HEK293 (cell line): ENCODE measurements at regions not wholly inside any gene's neighbourhood (a gene's known extent, or its start where the extent isn't known, plus 50 kb on each side); places are given as distances from the start of the nearest gene placed in this dataset.

Source experiments
- FEZF1 ChIP-seq: fragments of 450-650 bp; formaldehyde crosslinking; IDR thresholded peaks from 2 replicates; pipeline ENCODE4 v1.5.1; 2016; ENCODE audit warnings: missing biosample characterization, missing genetic modification characterization
- KLF16 ChIP-seq: fragments of 450-650 bp; formaldehyde crosslinking; IDR thresholded peaks from 2 replicates; pipeline ENCODE4 v1.5.1; 2017; ENCODE audit warnings: missing biosample characterization, missing genetic modification characterization
- SETDB1 ChIP-seq: IDR thresholded peaks from one replicate; pipeline ENCODE4 v1.6.1; 2017; ENCODE audit warnings: mild to moderate bottlenecking, low read length, moderate library complexity, mixed read lengths; ENCODE audit not compliant: insufficient read length
- TCF7L2 ChIP-seq: IDR thresholded peaks from 2 replicates; pipeline ENCODE4 v1.6.1; 2011; ENCODE audit warnings: low read depth, mild to moderate bottlenecking, inconsistent platforms, low read length, moderate library complexity, borderline replicate concordance
- TRIM28 ChIP-seq: IDR thresholded peaks from 2 replicates; pipeline ENCODE4 v1.6.1; 2011; ENCODE audit warnings: low read length, control low read depth, borderline replicate concordance
- ZFP3 ChIP-seq: fragments of 450-650 bp; formaldehyde crosslinking; IDR thresholded peaks from 2 replicates; pipeline ENCODE4 v1.5.1; 2016; ENCODE audit warnings: low read depth, missing biosample characterization, missing genetic modification characterization
- ZFP37 ChIP-seq: fragments of 450-650 bp; formaldehyde crosslinking; IDR thresholded peaks from 2 replicates; pipeline ENCODE4 v1.5.1; 2016; ENCODE audit warnings: missing biosample characterization, missing genetic modification characterization
- ZNF174 ChIP-seq: fragments of 450-650 bp; formaldehyde crosslinking; IDR thresholded peaks from 2 replicates; pipeline ENCODE4 v1.5.0; 2017; ENCODE audit warnings: missing biosample characterization, mild to moderate bottlenecking, missing genetic modification characterization
- ZNF302 ChIP-seq: fragments of 450-650 bp; formaldehyde crosslinking; IDR thresholded peaks from 2 replicates; pipeline ENCODE4 v1.5.1; 2016; ENCODE audit warnings: missing biosample characterization, missing genetic modification characterization, low read depth
- ZNF394 ChIP-seq: fragments of 450-650 bp; formaldehyde crosslinking; IDR thresholded peaks from 2 replicates; pipeline ENCODE4 v1.5.1; 2016; ENCODE audit warnings: missing biosample characterization, missing genetic modification characterization, mild to moderate bottlenecking, moderate library complexity, borderline replicate concordance
- ZNF623 ChIP-seq: fragments of 450-650 bp; formaldehyde crosslinking; IDR thresholded peaks from 2 replicates; pipeline ENCODE4 v1.5.1; 2016; ENCODE audit warnings: missing biosample characterization, missing genetic modification characterization
- TF ChIP-seq, protein P1 (sequence below): fragments of 450-650 bp; formaldehyde crosslinking; IDR thresholded peaks from 2 replicates; pipeline ENCODE4 v1.5.1; 2016; ENCODE audit warnings: missing biosample characterization, missing genetic modification characterization
- TF ChIP-seq, protein P2 (sequence below): fragments of 450-650 bp; formaldehyde crosslinking; IDR thresholded peaks from 2 replicates; pipeline ENCODE4 v1.5.1; 2016; ENCODE audit warnings: missing biosample characterization, missing genetic modification characterization

DNA sequence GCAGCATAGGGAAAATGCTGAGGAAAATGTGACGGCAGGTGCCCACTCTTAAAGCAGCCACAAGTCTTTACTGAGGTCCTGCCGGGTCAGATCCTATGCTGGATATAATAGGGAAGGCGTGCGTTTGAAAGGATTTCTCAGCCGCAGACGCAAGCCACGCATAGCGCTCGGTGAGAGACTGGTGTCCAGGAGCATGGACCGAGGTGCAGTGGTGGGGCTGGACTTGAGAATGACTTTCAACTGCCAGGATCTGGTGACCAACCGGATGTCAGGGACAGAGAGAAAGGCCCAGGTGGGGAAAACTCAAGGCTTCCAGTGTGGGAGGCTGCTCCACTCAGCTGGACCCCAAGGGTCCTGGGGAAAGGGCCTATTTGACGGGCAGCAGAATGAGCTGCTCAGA lies 74.7 kb upstream of the INSIG1 start:
- TF ChIP-seq, protein P1, sequence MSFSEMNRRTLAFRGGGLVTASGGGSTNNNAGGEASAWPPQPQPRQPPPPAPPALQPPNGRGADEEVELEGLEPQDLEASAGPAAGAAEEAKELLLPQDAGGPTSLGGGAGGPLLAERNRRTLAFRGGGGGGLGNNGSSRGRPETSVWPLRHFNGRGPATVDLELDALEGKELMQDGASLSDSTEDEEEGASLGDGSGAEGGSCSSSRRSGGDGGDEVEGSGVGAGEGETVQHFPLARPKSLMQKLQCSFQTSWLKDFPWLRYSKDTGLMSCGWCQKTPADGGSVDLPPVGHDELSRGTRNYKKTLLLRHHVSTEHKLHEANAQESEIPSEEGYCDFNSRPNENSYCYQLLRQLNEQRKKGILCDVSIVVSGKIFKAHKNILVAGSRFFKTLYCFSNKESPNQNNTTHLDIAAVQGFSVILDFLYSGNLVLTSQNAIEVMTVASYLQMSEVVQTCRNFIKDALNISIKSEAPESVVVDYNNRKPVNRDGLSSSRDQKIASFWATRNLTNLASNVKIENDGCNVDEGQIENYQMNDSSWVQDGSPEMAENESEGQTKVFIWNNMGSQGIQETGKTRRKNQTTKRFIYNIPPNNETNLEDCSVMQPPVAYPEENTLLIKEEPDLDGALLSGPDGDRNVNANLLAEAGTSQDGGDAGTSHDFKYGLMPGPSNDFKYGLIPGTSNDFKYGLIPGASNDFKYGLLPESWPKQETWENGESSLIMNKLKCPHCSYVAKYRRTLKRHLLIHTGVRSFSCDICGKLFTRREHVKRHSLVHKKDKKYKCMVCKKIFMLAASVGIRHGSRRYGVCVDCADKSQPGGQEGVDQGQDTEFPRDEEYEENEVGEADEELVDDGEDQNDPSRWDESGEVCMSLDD (tag by site-specific recombination) = no peak
- TF ChIP-seq TCF7L2 (no peak), FEZF1 (tag by site-specific recombination) (no peak), ZFP3 (tag by site-specific recombination) (no peak), TRIM28 (no peak), SETDB1 (no peak), ZNF394 (tag by site-specific recombination) (no peak), KLF16 (tag by site-specific recombination) (no peak), ZNF302 (tag by site-specific recombination) (no peak), ZNF623 (tag by site-specific recombination) (no peak), ZNF174 (tag by site-specific recombination) (no peak), ZFP37 (tag by site-specific recombination) (no peak)
- TF ChIP-seq, protein P2, sequence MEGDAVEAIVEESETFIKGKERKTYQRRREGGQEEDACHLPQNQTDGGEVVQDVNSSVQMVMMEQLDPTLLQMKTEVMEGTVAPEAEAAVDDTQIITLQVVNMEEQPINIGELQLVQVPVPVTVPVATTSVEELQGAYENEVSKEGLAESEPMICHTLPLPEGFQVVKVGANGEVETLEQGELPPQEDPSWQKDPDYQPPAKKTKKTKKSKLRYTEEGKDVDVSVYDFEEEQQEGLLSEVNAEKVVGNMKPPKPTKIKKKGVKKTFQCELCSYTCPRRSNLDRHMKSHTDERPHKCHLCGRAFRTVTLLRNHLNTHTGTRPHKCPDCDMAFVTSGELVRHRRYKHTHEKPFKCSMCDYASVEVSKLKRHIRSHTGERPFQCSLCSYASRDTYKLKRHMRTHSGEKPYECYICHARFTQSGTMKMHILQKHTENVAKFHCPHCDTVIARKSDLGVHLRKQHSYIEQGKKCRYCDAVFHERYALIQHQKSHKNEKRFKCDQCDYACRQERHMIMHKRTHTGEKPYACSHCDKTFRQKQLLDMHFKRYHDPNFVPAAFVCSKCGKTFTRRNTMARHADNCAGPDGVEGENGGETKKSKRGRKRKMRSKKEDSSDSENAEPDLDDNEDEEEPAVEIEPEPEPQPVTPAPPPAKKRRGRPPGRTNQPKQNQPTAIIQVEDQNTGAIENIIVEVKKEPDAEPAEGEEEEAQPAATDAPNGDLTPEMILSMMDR = no peak
